HepG2 (cell line): ENCODE measurements at regions not wholly inside any gene's neighbourhood (a gene's known extent, or its start where the extent isn't known, plus 50 kb on each side); places are given as distances from the start of the nearest gene placed in this dataset.

Source experiments
- ARID5B ChIP-seq: IDR thresholded peaks from 2 replicates; pipeline ENCODE4 v1.4.0; 2020; ENCODE audit warnings: mild to moderate bottlenecking, missing genetic modification reagents
- CREM ChIP-seq, 2 experiments: sonication (generic) in 1 of 2; formaldehyde crosslinking in 1 of 2; IDR thresholded peaks; 2 replicates each; pipeline versions ENCODE4 v1.4.0 to v1.6.1; 2016 to 2020; ENCODE audit warnings: antibody characterized with exemption in 1 of 2, mild to moderate bottlenecking in 1 of 2, missing genetic modification reagents in 1 of 2
- GABPB1 ChIP-seq: IDR thresholded peaks from 2 replicates; pipeline ENCODE4 v1.6.1; 2016; ENCODE audit warnings: mild to moderate bottlenecking, missing genetic modification reagents, moderate library complexity, missing compliant biosample characterization
- HNF1A ChIP-seq, 2 experiments: sonication (generic) in 1 of 2; formaldehyde crosslinking in 1 of 2; IDR thresholded peaks; 2 replicates each; pipeline versions ENCODE4 v1.4.0 to v1.6.1; 2016 to 2020; ENCODE audit warnings: borderline replicate concordance in 1 of 2, low read depth in 1 of 2, mild to moderate bottlenecking in 1 of 2, missing genetic modification reagents in 1 of 2
- PAXIP1 ChIP-seq: sonication (generic); formaldehyde crosslinking; conservative IDR thresholded peaks from 2 replicates; pipeline ENCODE4 v1.4.0; 2020; ENCODE audit warnings: mild to moderate bottlenecking, missing genetic modification reagents, moderate library complexity
- PHF21A ChIP-seq: sonication (generic); formaldehyde crosslinking; IDR thresholded peaks from 2 replicates; pipeline ENCODE4 v1.5.0; 2020; ENCODE audit warnings: mild to moderate bottlenecking, missing genetic modification reagents
- SAP130 ChIP-seq: IDR thresholded peaks from 2 replicates; pipeline ENCODE4 v1.6.1; 2016; ENCODE audit warnings: low read depth
- SMAD1 ChIP-seq: sonication (generic); formaldehyde crosslinking; IDR thresholded peaks from 2 replicates; pipeline ENCODE4 v1.4.0; 2020; ENCODE audit warnings: missing genetic modification reagents, low read depth, mild to moderate bottlenecking, borderline replicate concordance
- SMARCC2 ChIP-seq: fragments of 450-650 bp; IDR thresholded peaks from 2 replicates; pipeline ENCODE4 v1.6.1; 2017; ENCODE audit warnings: antibody characterized with exemption, mild to moderate bottlenecking
- STAG1 ChIP-seq: sonication (generic); formaldehyde crosslinking; IDR thresholded peaks from 2 replicates; pipeline ENCODE4 v1.4.0; 2020; ENCODE audit warnings: missing genetic modification reagents
- ZBTB33 ChIP-seq: sonication (generic); formaldehyde crosslinking; IDR thresholded peaks from 2 replicates; pipeline ENCODE4 v1.4.0; 2020; ENCODE audit warnings: missing genetic modification reagents
- ZNF12 ChIP-seq: sonication (generic); formaldehyde crosslinking; IDR thresholded peaks from 2 replicates; pipeline ENCODE4 v1.5.0; 2020; ENCODE audit warnings: missing genetic modification reagents
- ZNF639 ChIP-seq: conservative IDR thresholded peaks from 2 replicates; pipeline ENCODE4 v1.6.1; 2018; ENCODE audit warnings: missing genetic modification reagents
- ZSCAN25 ChIP-seq: sonication (generic); formaldehyde crosslinking; IDR thresholded peaks from 2 replicates; pipeline ENCODE4 v1.8.0; 2022; ENCODE audit warnings: mild to moderate bottlenecking, missing genetic modification reagents

GRCh38 chr10:78969719-78970118 lies 99.0 kb upstream of the ZMIZ1 start (continued):
- TF ChIP-seq ZNF639 = no peak
- no peak for TF ChIP-seq STAG1 (CRISPR knock-in tag)
- TF ChIP-seq GABPB1 (CRISPR knock-in tag) = 0 out of 2 replicates have a peak, but pooled peaks have one; percentile 14
- TF ChIP-seq SAP130 (CRISPR knock-in tag) = peak; percentile 21; the same call in 1 of the 2 replicates
- TF ChIP-seq PHF21A (CRISPR knock-in tag) = peak; percentile 55; the same call in 1 of the 2 replicates
- TF ChIP-seq HNF1A (IDR thresholded peaks at IDR 0.05; ENCODE audit: low read depth) = no peak
- TF ChIP-seq HNF1A (CRISPR knock-in tag; IDR thresholded peaks at IDR 0.05; ENCODE audit: borderline replicate concordance) = peak; percentile 40; the same call in 1 of the 2 replicates
- TF ChIP-seq SMARCC2 = no peak
- TF ChIP-seq PAXIP1 = peak; percentile 48
- TF ChIP-seq SMAD1 = no peak
- peak; percentile 94 for TF ChIP-seq ZBTB33 (CRISPR knock-in tag)
- TF ChIP-seq ZSCAN25 (CRISPR knock-in tag) = peak; percentile 56; the same call in 1 of the 2 replicates
- TF ChIP-seq ZNF12 (CRISPR knock-in tag) = 0 out of 2 replicates have a peak, but pooled peaks have one; percentile 41
- TF ChIP-seq CREM (IDR thresholded peaks at IDR 0.05) = peak; percentile 23; the same call in 1 of the 2 replicates
- TF ChIP-seq CREM (CRISPR knock-in tag; IDR thresholded peaks at IDR 0.05) = no peak
- TF ChIP-seq ARID5B (CRISPR knock-in tag) = peak; percentile 62
